ENCODE measurements at regions not wholly inside any gene's neighbourhood (a gene's known extent, or its start where the extent isn't known, plus 50 kb on each side); places are given as distances from the start of the nearest gene placed in this dataset.

DNA sequence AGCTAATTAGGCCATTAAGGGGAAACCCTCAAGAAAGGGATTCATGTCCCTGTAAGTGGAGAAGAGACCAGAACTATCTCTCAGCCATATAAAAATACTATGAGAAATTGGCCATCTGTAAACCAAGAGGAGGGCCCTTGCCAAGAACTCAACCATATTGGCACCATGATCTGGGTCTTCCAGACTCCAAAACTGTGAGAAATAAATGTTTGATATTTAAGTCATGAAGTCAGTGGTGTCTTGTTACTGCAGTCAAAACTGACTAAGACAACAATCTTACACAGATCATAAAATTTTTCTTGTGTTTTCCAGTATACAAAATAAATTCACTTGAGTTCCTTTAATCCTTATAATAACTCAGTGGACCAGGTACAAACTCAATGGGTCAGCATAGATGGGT, 589.8 kb upstream of the CDH2 start:
- TF ChIP-seq EP300 (IDR thresholded peaks at IDR 0.05), result no peak
- TF ChIP-seq POLR2A (IDR thresholded peaks at IDR 0.05), result no peak
- TF ChIP-seq CTCF (IDR thresholded peaks at IDR 0.05), result no peak
- TF ChIP-seq POLR2AphosphoS5 (IDR thresholded peaks at IDR 0.05), result no peak
- no peaks in the 10 kb centered on the region for H3K36me3 ChIP-seq
- no peaks in the 10 kb centered on the region for H3K27me3 ChIP-seq
- no peaks in the 10 kb centered on the region for H3K9me3 ChIP-seq
- ATAC-seq, result no peak
- no peak overlapping the region for H3K27ac ChIP-seq
- no peak overlapping the region for H3K4me3 ChIP-seq
- H3K4me1 ChIP-seq, result no peaks in the 10 kb centered on the region

DNA sequence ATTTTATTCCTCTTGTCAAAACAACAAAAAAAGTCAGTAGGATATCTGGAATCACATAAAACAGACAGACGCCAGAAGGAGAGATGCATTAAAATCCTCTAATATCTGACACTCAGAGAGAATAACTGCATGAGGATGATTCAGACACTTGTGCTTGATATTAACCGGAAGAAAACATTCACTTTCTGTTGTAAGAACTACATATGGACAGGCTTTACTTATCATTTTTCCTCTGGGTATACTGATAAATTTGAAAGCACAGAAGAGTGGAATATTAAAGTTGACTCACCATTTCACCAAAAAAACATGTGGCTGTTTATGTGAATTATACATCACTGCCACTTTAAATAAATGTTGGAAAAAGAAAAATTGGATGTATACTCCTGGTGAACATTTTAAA, 589.1 kb upstream of the CDH2 start:
- H3K27ac ChIP-seq, result no peak overlapping the region

GRCh38 chr18:28760299-28760698, 583.4 kb upstream of the CDH2 start:
- Histone ChIP-seq H3K9me3 (no peaks in the 10 kb centered on the region), H3K4me3 (no peak overlapping the region), H3K4me1 (no peaks in the 10 kb centered on the region), H3K27me3 (no peaks in the 10 kb centered on the region), H3K36me3 (no peaks in the 10 kb centered on the region), H3K27ac (no peak overlapping the region)
- 78 to 79% methylated on average over 5 of the region's 5 CpGs for WGBS, 2 donors (ENCODE audit: low coverage in 1 of 2)
- no peak for TF ChIP-seq CTCF (IDR thresholded peaks at IDR 0.05)
- TF ChIP-seq EP300 (IDR thresholded peaks at IDR 0.05), result no peak
- TF ChIP-seq POLR2A (IDR thresholded peaks at IDR 0.05), result no peak
- TF ChIP-seq POLR2AphosphoS5 (IDR thresholded peaks at IDR 0.05), result no peak
- ATAC-seq, result no peak

More for the DNA sequence above, 589.1 kb upstream of the CDH2 start:
- no peak for TF ChIP-seq EP300 (IDR thresholded peaks at IDR 0.05)
- TF ChIP-seq POLR2AphosphoS5 (IDR thresholded peaks at IDR 0.05), result no peak
- no peak for TF ChIP-seq CTCF (IDR thresholded peaks at IDR 0.05)
- no peak for TF ChIP-seq POLR2A (IDR thresholded peaks at IDR 0.05)
- no peak for ATAC-seq
- 52 to 60% methylated on average over 1 to 2 of the region's 2 CpGs for WGBS, 2 donors (ENCODE audit: low coverage in 1 of 2)
- Histone ChIP-seq H3K36me3 (no peaks in the 10 kb centered on the region), H3K9me3 (no peaks in the 10 kb centered on the region), H3K4me3 (no peak overlapping the region), H3K27me3 (no peaks in the 10 kb centered on the region), H3K4me1 (no peaks in the 10 kb centered on the region)

- H3K27ac ChIP-seq, result no peak overlapping the region
- no peak for ATAC-seq
- H3K4me1 ChIP-seq, result no peaks in the 10 kb centered on the region
- TF ChIP-seq CTCF (IDR thresholded peaks at IDR 0.05) (no peak), POLR2AphosphoS5 (IDR thresholded peaks at IDR 0.05) (no peak), POLR2A (IDR thresholded peaks at IDR 0.05) (no peak), EP300 (IDR thresholded peaks at IDR 0.05) (no peak)
- H3K36me3 ChIP-seq, result no peaks in the 10 kb centered on the region
- WGBS, 2 donors (ENCODE audit: low coverage in 1 of 2), result 90 to 91% methylated on average over 3 of the region's 3 CpGs
- no peak overlapping the region for H3K4me3 ChIP-seq
- no peaks in the 10 kb centered on the region for H3K27me3 ChIP-seq
- no peaks in the 10 kb centered on the region for H3K9me3 ChIP-seq
Measured at GRCh38 chr18:28757466-28758008, 580.6 kb upstream of the CDH2 start.

- H3K4me1 ChIP-seq, result no peaks in the 10 kb centered on the region
- TF ChIP-seq POLR2A (IDR thresholded peaks at IDR 0.05) (no peak), CTCF (IDR thresholded peaks at IDR 0.05) (no peak)
- H3K4me3 ChIP-seq, result no peak overlapping the region
- peaks cover 0 to 5% (median 0%) of the 10 kb centered on the region in 3 donors for H3K9me3 ChIP-seq
- WGBS, 2 donors (ENCODE audit: low coverage in 1 of 2), result 74 to 80% methylated on average over 4 of the region's 4 CpGs
- H3K27me3 ChIP-seq, result no peaks in the 10 kb centered on the region
- ATAC-seq, result no peak
- H3K36me3 ChIP-seq, result no peaks in the 10 kb centered on the region
- no peak overlapping the region for H3K27ac ChIP-seq
Measured at GRCh38 chr18:28743115-28743514, 566.2 kb upstream of the CDH2 start.
